ENCODE measurements at regions not wholly inside any gene's neighbourhood (a gene's known extent, or its start where the extent isn't known, plus 50 kb on each side); places are given as distances from the start of the nearest gene placed in this dataset.

GRCh38 chr9:23426144-23426543 lies 399.9 kb downstream of the ELAVL2 start:
- no peak for TF ChIP-seq CTCF (IDR thresholded peaks at IDR 0.05)
- TF ChIP-seq EZH2 (IDR thresholded peaks at IDR 0.05): no peak
- no peak for TF ChIP-seq EZH2phosphoT487 (IDR thresholded peaks at IDR 0.05)

All from neural progenitor cell (in vitro differentiated cells).